HG03575 (cell line): ENCODE measurements at regions not wholly inside any gene's neighbourhood (a gene's known extent, or its start where the extent isn't known, plus 50 kb on each side); places are given as distances from the start of the nearest gene placed in this dataset.
"Not testable (repeated sequence)": the region's sequence is repeated elsewhere in the genome, so short reads cannot be mapped to it uniquely, and the experiment has no call there.

ENCODE experiments used
- ATAC-seq: cut with Tn5 transposase; IDR thresholded peaks from one replicate; pipeline ENCODE4 v1.9.1; 2021; ENCODE audit not compliant: unreplicated experiment, insufficient number of reproducible peaks, low FRiP score; ENCODE audit errors: extremely low read depth

DNA sequence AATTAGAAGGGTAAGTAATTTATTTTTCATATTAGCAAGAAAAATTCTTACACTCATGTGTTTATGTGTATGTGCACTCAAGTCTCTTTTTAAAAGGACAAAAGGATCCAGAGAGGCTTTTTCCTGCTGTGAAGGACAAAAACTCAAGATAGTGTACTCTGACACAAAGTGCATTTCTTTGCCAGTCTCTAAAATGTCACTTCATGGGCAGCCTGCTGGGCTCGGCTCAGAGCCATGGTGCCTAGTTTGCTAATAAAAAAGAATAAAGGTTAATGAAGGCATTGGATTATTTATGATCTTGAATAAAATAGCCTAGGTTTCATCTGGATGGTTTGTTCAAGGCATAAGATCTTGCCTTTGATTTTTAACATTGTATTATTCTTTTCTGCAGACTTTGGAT, 989.0 kb downstream of the TBL1XR1 start:
- ATAC-seq, result no peak

DNA sequence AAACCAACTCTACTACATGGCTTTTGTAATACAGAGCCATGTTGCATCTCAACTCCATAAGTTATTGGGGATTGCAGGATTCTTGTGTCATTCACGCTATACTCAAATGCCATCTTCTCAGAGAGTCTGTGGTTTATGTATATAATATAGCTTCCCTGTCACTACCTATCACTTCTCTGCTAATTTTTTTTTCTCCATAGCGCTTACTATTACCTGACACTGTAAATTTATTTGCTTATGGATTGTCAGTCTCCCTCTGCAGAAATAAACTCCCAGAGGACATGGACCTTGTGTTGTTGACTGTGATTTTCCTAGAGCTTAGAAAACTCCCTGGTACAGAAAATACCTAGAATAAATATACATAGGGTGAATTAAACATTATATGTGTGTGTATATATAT, 990.5 kb downstream of the TBL1XR1 start:
- ATAC-seq, result no peak

DNA sequence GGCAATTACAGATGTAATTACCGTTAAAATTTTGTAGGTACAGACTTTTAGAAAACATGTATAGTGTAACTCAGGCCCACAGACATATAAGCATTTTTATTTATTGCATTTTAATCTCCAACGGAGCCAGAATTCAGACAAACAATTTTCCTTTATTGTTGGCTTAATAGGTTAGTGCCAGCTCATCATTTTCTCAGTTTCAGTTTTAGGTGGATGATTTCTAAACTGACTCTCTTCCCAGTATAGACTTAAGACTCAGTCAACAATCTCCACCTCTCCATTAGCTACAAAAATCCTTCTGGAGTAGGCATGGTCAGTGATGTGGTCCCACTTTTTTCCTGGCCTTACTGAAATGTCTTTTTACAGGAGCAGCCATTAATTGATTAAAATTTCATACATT, 994.6 kb downstream of the TBL1XR1 start:
- ATAC-seq, result no peak

DNA sequence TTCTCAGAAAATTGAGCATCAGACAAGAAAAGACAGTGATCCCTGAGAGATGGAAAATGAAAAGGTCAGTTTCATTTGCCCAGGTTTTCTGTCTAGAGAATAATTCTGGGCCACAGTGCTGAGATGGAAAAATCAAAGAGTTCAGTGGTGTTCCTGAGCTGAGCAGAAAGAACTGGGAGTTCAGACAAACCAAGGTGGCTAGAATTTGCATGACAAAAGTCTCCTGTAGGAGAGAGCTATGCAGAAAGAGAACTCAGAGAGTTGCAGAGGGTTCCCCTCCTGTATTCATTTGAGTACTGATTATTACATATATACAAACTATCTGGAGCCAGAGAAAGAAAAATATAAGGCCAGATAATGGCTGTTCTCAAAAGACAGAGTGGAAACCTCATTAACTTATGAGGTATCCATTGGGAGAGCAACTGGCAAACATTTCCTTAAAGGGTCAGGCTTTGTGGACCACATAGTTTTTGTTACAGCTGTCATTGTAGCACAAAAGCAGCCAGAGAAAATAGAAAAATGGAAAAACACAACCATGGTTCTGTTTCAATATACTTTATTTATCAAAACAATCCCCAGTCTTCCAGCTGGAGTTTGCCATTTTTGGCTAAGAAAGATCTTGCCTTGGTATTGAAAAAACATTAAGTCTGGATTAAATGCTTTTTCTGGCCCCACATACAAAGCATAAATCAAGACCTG, 1004.1 kb downstream of the TBL1XR1 start:
- ATAC-seq, result no peak

DNA sequence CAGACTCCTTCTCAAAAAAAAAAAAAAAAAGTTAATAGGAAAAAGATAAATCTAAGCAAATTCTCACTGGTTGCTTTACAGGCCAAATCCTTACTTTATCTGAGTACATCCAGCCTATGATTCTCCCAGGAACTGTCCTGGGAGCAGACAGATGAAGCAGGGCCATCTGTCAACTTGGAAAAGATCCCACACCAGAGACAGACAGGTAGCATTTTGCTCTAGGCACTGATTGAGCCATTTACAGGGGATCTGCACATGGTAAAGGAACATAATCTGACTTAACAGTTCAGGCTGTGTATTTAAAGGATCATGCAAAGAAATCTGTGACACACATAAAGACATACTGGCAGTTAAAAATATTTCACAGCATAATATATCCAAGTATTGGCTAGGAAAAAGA, 1006.5 kb downstream of the TBL1XR1 start:
- no peak for ATAC-seq

DNA sequence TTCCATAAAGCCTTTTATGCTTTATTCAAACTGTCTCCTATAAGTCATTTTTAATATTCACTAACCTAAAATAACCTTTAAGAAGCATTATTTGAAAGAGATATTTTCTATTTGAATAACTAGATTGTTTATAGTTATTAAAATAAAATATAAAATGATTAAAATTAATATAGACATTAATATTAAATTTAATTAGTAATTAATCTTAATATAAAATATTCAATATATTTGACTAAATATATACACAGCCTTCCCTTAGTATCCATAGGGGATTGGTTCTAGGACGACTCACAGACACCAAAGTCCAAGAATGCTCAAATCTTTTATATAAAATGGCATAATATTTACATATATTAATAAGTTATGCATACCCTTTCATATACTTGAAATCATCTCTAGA, 1014.1 kb downstream of the TBL1XR1 start:
- ATAC-seq, result no peak

DNA sequence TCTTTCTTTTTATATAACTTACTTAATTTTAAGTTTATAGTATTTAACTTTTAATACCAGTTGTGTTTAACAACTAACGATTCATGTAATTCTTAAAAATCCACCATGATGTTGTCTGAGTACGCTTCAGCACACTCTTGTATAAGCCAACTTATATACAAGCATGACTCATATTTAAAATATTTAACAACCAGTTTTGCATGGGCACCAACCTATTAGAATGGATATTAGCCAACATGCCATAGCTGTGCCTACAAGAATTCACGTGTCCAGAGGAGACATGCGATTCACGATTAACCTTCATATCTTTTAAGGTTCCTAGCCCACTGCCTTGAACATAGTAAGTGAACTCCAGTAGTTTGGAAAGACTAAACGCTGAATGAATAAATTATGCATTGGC, 1023.2 kb downstream of the TBL1XR1 start:
- no peak for ATAC-seq

DNA sequence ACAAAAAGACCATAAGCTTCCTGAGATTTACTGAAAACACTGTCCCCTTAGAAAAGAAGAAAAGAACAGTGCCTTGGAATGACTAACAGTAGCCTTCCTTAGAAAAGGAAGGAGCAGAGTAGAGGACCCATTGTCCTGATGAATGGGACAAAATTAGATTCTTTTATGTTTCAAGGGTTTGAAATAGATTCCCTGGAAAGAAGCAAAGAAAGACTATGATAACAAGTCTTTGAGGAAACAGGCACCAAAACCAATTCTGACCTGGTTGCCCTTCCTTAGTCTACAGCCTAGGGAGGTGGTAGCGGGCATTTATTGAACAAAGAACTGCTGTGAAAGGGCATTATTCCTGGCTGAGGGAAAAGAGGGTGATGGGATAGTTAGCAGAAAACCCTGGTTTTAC, 1024.8 kb downstream of the TBL1XR1 start:
- no peak for ATAC-seq

DNA sequence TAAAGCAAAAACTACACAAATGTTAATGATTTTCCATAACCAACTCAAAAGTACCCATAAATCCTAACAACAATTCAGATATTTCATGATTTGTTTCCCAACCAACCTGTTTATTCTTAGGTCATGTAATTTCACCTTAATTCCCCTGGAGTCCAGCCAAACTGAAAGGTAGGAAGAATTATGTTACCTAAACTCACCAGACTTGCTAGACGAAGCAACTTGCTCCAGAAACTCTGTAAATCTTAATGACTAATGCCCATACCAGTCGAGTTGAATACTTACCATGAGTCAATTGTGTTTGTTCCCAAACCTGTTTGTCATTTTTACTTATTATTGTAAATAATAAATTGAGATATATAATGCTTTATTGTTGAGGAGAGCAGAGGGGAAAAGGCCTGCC, 1030.0 kb downstream of the TBL1XR1 start:
- no peak for ATAC-seq

DNA sequence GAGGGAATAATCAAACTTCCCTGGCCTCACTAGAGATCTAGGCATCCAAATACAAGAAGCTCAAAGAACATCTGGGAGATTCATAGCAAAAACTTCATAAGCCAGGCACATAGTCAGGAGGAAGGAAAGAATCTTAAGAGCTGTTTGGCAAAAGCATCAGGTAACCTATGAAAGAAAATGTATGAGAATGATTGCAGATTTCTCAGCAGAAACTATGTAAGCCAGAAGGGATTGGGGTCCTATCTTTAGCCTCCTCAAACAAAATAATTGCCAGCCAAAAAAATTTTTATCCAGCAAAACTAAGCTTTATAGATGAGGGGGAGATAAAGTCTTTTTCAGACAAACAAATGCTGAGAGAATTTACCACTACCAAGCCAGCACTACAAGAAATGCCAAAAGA, 1036.3 kb downstream of the TBL1XR1 start:
- ATAC-seq, result no peak

DNA sequence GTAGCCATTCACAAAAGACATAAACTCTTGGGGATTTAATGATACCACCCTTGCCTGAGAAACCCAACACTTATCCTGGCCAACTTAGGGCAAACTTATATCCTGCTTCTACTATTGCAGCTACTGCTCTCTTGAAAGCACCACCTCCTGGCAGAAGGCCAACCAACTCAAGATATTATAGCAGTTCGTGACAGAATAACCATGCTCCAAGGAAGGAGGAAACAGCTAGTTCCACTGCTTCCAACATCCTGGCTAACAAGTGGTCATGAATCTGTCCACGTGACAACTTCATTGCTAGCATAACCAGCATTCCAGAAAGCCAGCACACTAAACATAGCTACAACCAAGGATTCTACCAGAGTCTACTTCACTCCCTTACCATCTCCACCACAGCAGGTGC, 1037.5 kb downstream of the TBL1XR1 start:
- no peak for ATAC-seq

DNA sequence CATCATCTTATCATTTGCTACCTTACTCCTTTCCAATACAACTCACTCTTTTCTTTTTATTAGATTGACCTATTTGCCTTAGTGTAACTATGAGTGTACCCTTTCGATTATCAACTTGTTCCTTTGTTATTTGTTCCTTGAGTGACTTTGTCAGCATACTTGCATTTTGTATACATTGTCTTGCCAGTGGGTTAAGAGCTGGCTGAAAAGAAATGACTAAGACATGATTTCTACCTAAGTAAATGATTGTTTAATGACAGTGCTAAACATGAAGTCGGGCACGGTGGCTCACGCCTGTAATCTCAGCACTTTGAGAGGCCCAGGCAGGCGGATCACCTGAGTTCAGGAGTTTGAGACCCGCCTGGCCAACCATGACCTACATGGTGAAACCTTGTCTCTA, 1042.3 kb downstream of the TBL1XR1 start:
- ATAC-seq, result no peak

DNA sequence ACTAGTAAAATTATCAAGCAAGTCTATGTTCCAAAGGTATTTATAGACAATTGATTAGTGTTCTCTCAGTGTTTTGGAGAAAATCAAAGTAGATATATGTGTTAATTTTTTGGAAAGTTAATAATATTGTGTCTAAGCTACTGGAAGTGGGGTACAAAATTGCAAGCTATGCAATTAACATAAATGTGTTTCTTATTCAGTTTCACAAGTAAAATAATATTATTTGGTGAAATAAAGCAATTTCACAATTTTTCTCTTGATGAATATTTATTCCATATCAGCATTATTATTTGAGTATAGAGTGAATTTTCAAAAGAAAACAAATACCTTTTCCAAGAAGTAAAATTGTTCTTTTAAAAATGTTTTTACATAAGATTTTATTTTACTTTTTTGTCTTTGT, 1047.7 kb downstream of the TBL1XR1 start:
- no peak for ATAC-seq

DNA sequence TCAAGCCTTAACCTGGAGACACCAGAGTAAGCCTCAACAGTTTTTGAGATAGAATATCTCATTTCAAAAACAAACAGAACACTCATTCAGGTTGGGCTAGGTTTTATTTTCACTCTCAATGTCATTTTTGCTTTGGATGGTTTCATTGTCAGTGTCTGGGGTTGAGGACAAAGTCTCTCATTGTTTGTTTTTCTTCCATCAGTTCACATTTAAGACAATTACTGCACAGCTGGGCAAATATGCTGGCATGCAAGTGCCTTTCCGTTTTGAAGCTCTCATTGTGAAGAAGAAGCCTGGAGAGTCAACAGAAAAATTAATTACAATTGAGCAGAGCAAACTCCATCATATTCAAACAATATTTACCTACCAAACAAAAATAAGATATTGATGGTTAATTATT, 1050.0 kb downstream of the TBL1XR1 start:
- ATAC-seq, result no peak

DNA sequence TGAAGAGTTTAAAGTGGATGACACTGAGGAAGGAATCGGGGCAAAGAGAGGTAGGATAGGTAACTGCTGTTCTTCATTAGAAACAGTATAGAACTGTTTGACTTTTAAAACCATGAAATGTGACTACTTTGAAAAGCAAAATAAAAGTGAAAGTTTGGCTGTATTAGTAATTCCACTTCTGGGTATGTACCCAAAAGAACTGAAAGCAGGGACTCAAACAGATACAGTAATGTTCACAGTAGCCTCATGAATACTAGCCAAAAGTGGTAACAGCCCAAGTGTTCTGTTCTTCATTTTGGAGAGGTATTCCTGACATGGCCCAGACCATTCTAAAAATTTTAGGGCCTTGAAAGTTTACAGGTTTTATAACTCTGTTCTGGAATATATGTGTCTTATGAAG, 1055.4 kb downstream of the TBL1XR1 start:
- ATAC-seq, result no peak

DNA sequence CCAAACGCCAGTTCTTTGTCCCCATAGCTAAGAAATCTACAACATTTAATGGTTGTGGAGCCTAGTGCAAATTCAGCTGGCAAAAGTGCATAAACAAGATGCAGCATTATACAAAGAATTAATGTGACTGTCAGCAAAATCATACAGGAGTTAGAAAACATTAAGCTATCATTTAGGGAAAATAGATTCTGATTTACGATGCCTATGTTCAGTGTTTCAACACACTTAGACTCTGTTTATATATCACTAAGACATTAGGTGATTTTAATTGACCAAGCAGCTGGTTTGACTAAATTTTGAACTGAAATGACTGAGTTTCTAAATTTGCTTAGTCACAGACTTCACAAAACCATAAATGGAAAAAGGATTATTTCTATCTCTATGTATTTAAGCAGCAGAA, 1076.8 kb downstream of the TBL1XR1 start:
- no peak for ATAC-seq

DNA sequence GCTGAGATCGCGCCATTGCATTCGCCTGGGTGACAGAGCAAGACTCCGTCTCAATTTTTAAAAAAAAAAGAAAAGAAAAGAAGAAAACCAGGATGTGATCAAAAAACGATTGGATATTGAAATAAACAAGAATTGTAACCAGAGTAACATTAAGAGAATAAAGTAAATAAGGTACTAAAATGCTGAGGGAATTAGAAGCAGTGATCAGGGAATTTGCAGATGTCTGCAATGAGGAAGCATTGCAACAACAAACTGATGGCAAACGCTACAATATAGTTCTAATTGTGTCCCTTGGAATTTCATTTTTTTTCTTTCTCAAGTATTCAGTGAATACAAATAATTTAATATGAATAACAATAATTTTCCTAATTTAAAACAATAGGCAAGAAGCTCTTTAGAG, 1077.5 kb downstream of the TBL1XR1 start:
- ATAC-seq, result no peak

DNA sequence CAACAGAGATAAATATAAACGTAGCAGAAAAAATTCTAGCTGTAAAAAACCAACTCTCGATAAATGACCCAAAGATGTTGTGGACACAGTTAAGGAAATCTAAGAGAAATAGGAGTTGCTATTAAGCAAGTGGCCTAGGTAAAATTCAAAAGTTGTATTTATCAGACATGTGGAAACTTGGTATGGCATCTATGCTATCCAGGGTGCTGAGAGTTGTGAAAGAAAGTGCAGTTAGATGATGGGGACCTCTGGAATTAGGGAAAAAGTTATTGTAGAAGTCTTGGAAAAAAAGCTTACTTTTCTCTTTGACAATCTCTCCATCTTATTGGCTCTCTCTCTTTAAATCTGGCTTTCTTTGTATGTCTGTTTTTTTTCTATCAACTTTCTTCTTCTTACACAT, 1090.9 kb downstream of the TBL1XR1 start:
- ATAC-seq, result no peak

DNA sequence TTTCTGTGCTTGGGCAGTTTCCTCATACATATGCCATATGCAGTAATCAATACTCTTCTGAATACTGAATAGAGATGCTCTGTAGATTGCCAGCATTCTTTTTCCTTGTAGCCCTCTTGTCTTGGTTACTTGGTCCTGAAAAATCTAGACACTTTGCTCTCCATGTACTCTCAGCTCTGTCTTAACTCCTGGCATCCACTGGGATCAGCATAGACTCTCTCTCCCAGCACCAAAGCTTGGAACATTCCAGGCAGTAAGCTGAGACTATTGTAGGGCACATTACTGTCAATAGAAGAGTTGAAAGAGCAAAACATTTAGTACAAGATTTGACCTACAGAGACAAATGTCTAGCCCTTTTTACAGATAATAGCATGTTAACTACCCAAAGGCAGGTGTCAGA, 1100.3 kb downstream of the TBL1XR1 start:
- ATAC-seq, result no peak

DNA sequence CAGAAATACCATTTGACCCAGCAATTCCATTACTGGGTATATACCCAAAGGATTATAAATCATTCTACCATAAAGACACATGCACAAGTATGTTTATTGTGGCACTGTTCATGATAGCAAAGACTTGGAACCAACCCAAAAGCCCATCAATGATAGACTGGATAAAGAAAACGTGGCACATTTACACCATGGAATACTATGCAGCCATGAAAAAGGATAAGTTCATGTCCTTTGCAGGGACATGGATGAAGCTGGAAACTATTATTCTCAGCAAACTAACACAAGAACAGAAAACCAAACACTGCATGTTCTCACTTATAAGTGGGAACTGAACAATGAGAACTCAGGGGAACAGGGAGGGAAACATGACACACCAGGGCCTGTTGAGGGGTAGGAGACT, 1103.4 kb downstream of the TBL1XR1 start:
- ATAC-seq, result not testable (repeated sequence)

DNA sequence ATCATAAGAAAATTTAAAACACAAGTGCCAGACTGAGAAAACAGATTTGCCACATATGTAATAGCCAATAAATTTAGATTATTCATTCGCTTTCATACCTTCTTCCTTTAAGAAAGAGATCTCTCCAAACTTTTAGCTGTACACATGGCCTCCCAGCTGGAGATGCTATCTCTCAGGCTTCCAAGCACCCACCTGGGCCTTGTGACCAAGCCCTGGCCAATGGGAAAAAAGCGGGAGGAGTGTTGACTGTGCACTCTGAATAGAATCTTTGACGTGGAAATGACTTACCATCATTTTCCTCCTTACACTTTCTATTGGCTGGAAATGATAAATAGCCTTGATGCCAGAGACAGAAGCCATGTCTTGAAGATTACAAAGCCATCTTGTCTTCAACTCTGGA, 1106.6 kb downstream of the TBL1XR1 start:
- ATAC-seq, result no peak
